ENCODE measurements at regions not wholly inside any gene's neighbourhood (a gene's known extent, or its start where the extent isn't known, plus 50 kb on each side); places are given as distances from the start of the nearest gene placed in this dataset.
A peak's percentile ranks its signal among the peaks of the same experiment; 100 is the strongest.

DNA sequence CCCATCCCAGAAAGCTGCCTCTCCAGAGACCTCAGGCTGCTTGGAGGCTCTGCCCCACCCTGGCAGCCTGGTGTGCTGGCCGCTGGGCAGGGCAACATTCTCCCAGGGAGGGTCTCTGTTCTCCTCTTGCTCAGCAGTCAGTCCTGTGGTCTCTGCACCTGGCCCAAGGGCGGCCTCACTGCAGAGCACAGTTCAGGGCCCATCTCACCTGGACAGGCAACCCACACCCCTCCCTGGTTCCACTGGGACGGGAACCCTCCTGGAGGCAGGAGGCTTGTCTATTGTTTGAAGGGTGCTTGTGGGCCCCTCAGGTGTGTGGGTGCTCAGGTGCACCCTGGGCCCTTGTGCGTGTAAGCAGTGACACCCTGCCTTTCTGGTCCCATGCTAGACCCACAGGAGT is 67.2 kb upstream of the OTOS start:
- Histone ChIP-seq H3K27me3 (no peaks in the 10 kb centered on the region), H3K27ac (no peak overlapping the region), H3K9me3 (no peaks in the 10 kb centered on the region), H3K36me3 (no peaks in the 10 kb centered on the region), H3K4me1 (ENCODE audit: insufficient read depth) (no peaks in the 10 kb centered on the region), H3K4me3 (no peak overlapping the region)
- WGBS, 3 donors: 92 to 98% (median 93%) methylated on average over 4 of the region's 4 CpGs
- intact Hi-C loops (cut with DNase I): no loop called here
- DNase-seq: no peak
- TF ChIP-seq EP300 (IDR thresholded peaks at IDR 0.05): no peak
- no peak for TF ChIP-seq POLR2A (IDR thresholded peaks at IDR 0.05)
- TF ChIP-seq, protein P1, sequence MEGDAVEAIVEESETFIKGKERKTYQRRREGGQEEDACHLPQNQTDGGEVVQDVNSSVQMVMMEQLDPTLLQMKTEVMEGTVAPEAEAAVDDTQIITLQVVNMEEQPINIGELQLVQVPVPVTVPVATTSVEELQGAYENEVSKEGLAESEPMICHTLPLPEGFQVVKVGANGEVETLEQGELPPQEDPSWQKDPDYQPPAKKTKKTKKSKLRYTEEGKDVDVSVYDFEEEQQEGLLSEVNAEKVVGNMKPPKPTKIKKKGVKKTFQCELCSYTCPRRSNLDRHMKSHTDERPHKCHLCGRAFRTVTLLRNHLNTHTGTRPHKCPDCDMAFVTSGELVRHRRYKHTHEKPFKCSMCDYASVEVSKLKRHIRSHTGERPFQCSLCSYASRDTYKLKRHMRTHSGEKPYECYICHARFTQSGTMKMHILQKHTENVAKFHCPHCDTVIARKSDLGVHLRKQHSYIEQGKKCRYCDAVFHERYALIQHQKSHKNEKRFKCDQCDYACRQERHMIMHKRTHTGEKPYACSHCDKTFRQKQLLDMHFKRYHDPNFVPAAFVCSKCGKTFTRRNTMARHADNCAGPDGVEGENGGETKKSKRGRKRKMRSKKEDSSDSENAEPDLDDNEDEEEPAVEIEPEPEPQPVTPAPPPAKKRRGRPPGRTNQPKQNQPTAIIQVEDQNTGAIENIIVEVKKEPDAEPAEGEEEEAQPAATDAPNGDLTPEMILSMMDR (IDR thresholded peaks at IDR 0.05): no peak

DNA sequence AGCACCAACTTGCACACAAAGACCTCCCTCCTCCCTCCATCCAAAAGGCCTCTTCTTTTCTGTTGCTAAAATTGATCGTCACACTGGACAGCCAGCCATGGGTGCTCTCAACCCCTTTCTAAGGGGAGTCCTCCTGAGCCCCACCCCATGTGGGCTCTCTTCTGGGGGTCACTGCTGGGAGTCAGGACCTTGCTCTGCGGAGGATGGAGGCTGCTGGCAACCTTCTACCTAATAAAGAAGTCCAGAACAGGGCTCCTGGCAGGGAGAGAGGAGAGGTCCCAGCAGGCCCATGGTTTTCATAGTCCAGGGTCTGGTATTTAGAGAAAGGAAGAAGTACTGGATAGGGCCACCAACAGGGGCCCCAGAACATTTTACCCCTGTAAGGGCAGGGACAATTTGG is 67.6 kb upstream of the OTOS start:
- 88 to 94% (median 90%) methylated on average over 2 of the region's 2 CpGs for WGBS, 3 donors
- H3K4me1 ChIP-seq (ENCODE audit: insufficient read depth): no peaks in the 10 kb centered on the region
- TF ChIP-seq POLR2A (IDR thresholded peaks at IDR 0.05): no peak
- no peaks in the 10 kb centered on the region for H3K27me3 ChIP-seq
- H3K9me3 ChIP-seq: no peaks in the 10 kb centered on the region
- H3K27ac ChIP-seq: no peak overlapping the region
- intact Hi-C loops (cut with DNase I): no loop called here
- no peaks in the 10 kb centered on the region for H3K36me3 ChIP-seq
- no peak overlapping the region for H3K4me3 ChIP-seq
- DNase-seq: no peak

DNA sequence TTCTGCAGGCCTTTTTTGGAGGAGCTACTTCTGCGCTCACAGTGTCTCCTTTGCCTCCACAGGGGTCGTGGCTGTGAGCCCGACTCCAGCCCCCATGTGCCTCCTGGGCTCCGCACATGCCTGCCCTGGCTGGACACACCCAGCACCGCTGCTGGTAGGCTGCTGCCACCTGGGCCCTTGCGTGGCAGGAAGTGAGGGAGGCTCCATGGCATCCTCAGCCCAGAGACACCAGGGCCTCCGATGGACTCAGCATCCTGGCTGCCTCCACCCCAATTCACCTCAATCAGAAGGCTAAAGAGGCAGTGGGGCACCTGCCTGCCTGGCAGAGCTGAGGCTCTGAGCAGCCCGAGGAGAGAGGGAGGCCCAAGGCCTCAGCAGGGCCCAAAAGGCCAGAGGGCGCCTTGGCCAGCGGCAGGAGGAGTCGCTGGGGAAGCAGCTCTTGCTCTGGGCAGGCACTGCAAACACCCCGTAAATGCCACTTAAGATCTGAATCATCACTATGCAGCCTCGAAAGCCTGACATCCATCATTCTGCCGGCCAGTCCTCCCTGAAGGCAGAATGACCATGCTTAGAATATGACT is 68.3 kb upstream of the OTOS start:
- Histone ChIP-seq H3K27ac (no peak overlapping the region), H3K27me3 (no peaks in the 10 kb centered on the region), H3K4me1 (ENCODE audit: insufficient read depth) (no peaks in the 10 kb centered on the region), H3K4me3 (no peak overlapping the region), H3K9me3 (no peaks in the 10 kb centered on the region), H3K36me3 (no peaks in the 10 kb centered on the region)
- peak in 1 of 5 donors; percentile 8 for DNase-seq
- 81 to 90% (median 83%) methylated on average over 13 to 14 of the region's 14 CpGs for WGBS, 3 donors
- TF ChIP-seq, protein P1 (IDR thresholded peaks at IDR 0.05): no peak
- TF ChIP-seq POLR2A (IDR thresholded peaks at IDR 0.05) (no peak), EP300 (IDR thresholded peaks at IDR 0.05) (no peak)
- intact Hi-C loops (cut with DNase I): no loop called here

DNA sequence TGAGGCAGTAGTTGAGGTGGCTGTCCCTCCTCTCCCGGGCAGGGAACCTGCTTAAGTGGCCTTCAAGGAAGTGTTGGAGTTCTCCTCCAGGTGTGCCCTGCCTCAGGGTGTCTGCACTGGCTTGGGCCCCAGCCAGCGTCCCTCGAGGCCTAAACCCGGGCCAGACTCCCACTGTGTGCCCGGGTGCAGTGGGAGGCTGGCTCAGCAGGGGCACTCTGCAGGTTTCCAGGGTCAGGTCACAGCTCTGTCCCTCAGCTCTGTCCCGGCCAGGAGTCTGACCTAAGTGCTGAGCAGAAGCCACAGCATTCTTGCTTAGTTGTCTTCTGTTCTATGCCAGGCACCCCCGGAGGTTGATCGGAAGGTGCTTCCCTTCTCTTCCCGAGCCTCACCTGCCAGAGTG is 69.0 kb upstream of the OTOS start:
- Histone ChIP-seq H3K36me3 (no peaks in the 10 kb centered on the region), H3K27ac (no peak overlapping the region), H3K9me3 (no peaks in the 10 kb centered on the region), H3K4me1 (ENCODE audit: insufficient read depth) (no peaks in the 10 kb centered on the region), H3K27me3 (no peaks in the 10 kb centered on the region), H3K4me3 (no peak overlapping the region)
- intact Hi-C loops (cut with DNase I): no loop called here
- 80 to 88% (median 88%) methylated on average over 9 of the region's 9 CpGs for WGBS, 3 donors
- TF ChIP-seq, protein P1 (IDR thresholded peaks at IDR 0.05): no peak
- no peak for TF ChIP-seq POLR2A (IDR thresholded peaks at IDR 0.05)
- no peak for TF ChIP-seq EP300 (IDR thresholded peaks at IDR 0.05)
- peak in 1 of 5 donors; percentile 8 for DNase-seq

DNA sequence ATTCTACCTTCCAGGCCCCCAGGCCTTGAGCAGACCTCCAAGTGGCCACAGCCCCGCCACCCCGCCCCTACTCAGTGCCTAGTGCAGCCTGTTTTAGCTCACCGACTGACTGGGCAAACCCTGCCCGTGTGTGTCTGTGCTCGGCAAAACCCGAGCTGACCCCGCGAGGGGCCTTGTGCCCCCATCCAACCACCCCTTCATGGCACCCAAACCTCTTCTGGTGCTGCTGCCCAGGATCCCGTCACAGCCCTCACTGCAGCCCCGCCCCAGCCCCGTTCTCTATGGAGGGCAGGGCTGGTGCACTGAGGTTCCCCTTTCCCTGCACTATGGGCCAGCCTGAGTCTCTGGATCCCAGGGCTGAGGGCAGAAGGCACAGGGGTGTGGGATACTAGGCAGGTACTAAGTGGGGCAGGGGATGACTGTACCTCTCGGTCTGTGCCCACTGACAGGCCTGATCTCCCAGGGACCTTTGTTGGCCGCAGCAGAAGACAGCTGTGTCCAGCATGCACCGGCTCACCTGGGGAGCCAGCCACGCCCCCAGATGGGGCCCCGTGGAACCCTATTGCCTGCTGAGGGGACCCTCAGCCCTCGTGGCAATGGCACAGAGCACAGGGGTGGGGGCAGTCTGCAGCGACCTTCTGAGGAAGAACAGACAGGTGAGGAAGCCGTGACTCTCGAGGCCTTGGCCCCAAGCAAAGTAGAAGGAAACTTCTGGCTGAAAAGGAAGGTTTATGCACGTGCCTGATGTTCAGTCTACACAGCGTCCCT is 69.9 kb upstream of the OTOS start:
- Histone ChIP-seq H3K4me3 (no peak overlapping the region), H3K27ac (no peak overlapping the region), H3K27me3 (no peaks in the 10 kb centered on the region), H3K9me3 (no peaks in the 10 kb centered on the region), H3K36me3 (no peaks in the 10 kb centered on the region), H3K4me1 (ENCODE audit: insufficient read depth) (no peaks in the 10 kb centered on the region)
- intact Hi-C loops (cut with DNase I): no loop called here
- TF ChIP-seq POLR2A (IDR thresholded peaks at IDR 0.05) (no peak), EP300 (IDR thresholded peaks at IDR 0.05) (no peak)
- TF ChIP-seq, protein P1 (IDR thresholded peaks at IDR 0.05): no peak
- DNase-seq: peak in 1 of 5 donors; percentile 7
- WGBS, 3 donors: 85 to 88% (median 87%) methylated on average over 20 to 22 of the region's 22 CpGs
